GM18517 (cell line): ENCODE measurements at regions not wholly inside any gene's neighbourhood (a gene's known extent, or its start where the extent isn't known, plus 50 kb on each side); places are given as distances from the start of the nearest gene placed in this dataset.

ENCODE experiments used
- ATAC-seq: cut with Tn5 transposase; IDR thresholded peaks from one replicate; pipeline ENCODE4 v1.9.1; 2021; ENCODE audit warnings: mild to moderate bottlenecking, moderate library complexity; ENCODE audit not compliant: unreplicated experiment

DNA sequence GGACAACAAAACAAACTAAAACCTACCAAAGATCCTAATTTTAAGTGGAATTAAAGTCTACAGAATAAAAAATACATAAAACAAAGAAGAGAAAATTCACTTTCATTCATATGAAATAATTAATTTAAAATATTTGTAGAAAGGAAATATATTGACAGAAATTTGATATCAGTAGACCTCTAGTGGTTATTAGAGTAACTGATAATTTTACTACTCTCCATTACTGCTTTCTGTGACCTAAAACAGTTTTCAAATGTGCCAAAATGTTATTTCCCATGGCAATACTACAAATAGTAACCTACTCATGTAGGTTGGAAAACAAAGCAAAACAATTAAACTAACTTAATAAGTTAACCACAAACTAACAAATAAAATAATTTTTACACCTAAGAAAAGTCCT is 147.1 kb downstream of the NOL4 start:
- no peak for ATAC-seq

DNA sequence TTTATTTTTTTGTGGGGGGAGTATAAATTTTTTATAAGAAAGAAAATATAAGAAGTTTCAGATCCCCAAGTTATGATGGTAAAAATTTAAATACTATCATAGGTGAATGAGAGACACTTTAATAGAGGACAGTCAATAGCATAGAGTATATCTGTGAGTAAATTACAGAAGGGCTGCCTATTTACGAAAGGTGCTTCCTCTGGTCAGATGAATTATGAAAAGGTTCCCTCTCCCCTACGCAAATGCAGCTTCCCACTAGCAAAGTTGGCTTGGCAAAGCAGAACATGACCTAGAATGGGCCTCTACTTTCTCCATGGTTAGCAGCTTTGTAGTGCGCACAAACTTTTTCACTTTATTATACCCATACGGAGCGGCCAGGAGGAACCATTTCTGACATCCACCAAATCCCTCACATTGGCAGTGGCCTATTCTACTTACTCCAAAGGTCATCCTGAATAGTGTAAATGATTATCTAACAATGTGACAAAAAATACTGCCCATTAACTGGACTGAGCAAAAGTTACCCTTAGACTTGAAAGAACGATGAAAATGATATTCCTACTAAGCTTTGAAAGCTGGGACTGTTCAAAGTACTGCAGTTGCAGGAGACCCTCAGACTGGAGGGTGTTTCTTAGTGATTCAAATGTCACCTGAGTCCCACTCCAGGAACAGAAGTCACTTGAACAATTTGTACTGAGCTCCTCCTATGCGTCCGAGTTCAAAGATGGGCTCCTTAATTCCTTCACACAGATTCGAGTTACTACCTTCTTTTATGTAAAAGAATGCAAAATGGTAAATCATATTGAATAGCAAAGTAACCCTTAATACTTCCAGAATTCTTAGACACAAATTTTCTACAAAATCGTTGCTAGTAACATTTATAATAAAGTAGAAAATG is 148.5 kb downstream of the NOL4 start:
- no peak for ATAC-seq

DNA sequence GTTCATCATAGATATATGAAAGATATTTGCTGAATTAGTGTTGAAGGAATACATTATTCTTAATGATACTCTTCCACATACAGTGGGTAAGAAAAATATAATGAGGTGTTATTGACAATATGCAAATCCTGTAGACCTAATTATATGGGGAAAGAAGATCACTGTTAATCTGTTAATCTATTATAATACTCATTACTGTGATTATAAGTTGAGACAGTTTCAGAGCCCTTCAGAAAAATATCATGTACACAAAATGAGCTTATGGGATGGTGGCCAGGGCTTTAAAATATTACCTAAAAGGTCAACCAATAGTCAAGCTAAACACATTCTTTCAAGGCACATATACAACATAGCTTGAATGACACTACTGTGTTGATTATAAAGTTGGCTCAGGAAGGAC is 163.5 kb downstream of the NOL4 start:
- no peak for ATAC-seq

GRCh38 chr18:34055227-34055626 is 169.5 kb downstream of the NOL4 start:
- no peak for ATAC-seq

DNA sequence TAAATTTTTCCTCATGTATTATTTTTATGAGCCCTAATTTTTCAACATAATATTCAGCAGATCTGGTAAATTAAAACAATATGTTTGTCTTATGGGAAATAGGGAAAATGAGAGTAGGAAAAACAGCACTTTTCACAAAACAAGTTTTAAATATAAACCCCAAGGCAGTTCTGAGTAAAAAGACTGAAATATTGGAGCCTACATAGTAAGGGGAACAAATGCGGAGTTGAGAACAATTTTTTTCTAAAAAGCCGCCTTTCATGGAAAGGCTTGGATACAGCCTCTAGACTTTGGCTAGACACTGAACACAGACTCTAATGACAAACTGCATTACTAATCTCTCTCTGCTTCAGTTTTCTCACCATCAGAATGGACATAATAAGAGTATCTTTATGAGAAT is 174.1 kb downstream of the NOL4 start:
- no peak for ATAC-seq

GRCh38 chr18:34049511-34049910 is 175.2 kb downstream of the NOL4 start:
- ATAC-seq = no peak

DNA sequence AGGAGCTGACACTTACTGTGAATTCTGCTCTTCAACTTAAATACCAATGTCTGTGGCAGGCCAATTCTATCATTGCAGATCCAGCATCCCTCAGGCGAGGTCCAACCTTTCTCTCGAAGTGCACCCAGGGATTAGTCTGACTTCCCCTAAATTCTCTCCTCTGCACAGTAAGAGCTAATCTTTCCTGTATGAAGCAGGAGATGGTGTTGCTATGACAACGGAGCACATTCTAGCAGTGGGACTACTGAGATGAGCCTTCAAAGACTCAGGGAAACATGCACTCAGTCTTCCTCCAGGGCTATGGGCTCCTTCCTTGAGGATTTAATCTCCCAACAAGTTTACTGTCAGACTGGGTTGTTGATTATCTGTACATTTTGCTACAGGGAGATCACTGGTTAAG is 176.3 kb downstream of the NOL4 start:
- ATAC-seq = no peak

DNA sequence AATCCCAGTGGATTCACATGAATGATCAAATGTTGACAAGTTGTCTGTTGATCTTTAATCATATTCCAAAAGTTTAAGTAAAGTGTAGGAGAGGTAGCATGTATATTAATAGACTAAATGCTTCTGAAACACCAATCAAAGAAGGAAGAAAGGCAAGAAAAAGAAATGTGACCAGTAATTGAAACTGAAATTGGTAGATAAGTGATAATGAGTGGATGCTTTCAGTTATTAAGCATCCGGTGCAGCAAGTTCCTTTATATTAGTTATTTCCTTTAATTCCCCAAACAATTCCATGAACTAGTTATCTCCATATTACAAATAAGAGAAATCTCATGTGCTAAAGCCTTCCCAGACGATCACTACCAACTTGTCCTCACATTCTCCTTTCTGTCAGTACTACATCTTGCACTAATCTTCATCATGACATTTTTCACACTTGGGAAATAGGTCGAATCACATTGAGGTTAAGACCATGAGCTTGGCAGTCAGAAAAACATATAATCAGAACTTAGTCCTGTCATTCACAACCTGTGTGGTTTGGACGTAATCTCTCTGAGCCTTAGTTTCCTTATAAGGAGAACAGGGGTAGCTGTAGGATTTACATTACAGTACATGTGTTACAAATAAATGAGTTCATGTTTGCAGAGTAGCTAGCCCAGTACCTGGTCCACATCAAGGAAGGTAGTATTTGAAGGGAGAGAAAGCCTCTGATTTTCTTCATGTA is 182.1 kb downstream of the NOL4 start:
- no peak for ATAC-seq

- peak; percentile 14 for ATAC-seq
Measured at GRCh38 chr18:34039611-34040010, 185.1 kb downstream of the NOL4 start.

DNA sequence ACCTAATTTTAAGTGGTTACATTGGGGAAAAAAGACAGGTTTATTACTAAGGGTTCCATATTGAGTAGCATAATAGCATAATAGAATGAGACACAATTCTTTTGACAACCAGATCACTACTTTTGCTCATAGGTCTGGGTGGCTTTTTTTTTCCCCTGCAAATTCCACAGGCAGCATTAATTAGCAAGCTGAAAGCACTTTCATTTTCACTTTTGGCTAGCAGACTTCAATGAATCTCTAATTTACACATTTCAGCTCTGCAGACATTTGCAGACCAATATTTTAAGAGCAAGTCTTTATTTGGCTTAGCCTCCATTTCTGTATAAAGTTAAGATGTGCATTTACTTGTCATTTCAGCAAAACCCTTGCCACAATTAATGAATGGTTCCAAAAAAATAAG is 185.5 kb downstream of the NOL4 start:
- ATAC-seq = peak; percentile 70

DNA sequence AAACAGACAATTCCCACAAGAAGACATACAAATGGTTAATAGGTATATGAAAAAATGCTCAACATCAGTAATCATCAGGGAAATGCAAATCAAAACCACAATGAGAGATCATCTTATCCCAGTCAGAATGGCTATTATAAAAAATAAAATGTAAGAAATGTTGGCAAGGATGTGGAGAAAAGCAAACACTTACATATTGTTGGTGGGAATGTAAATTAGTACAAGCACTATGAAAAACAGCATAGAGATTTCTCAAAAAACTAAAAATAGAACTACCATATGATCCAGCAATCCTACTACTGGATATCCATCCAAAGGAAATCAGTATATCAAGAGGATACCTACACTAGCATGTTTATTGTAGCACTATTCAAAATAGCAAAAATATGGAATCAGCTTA is 186.6 kb downstream of the NOL4 start:
- no peak for ATAC-seq

- no peak for ATAC-seq
Measured at GRCh38 chr18:34033968-34034367, 190.7 kb downstream of the NOL4 start.

- ATAC-seq = no peak
Measured at GRCh38 chr18:34031810-34032209, 192.9 kb downstream of the NOL4 start.

DNA sequence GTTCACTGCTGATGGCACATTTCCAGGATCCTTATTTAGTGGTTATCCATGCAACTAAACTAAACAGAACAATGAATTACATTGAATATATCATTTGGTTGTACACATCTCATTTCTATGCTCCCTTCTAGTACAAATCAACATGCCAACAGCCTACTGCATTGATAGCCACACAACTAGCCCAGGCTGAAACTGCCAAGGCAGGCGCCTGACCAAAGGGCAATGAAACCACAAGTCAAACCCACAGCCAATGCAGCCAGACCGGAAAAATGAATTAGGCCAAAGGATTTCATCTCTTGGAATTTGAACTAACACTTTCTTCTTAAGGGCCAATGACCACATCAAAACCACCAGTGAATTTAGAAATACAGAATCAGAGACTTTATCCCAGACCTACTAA is 196.4 kb downstream of the NOL4 start:
- no peak for ATAC-seq

DNA sequence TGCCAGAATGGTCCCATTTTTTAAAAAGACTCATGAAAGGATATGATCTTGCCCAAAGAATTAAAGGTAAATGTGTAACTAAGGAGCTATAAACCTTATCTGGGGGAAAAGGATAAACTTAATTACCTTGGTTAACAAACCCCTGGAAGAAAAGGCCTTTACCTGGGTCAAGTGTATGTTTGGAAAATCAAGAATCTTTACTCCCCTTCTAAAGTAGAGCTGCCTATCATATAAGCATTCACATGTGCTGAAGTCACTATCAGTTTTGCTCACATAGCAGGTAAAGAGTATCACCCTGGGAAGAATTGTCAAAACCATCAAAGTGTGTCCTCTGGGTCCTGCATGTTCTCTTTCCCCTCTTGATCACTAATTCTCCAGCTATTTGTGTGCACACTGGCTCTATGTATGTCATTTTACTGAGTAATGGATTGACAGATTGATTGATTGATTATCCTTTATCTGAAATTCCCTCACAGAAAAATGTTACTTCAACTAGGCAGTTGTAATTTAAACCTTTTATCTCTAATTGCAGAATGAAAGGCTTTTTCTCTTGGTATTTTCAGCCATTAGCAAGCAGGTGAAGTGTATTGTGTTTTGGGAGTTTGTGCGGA is 199.4 kb downstream of the NOL4 start:
- ATAC-seq = no peak

GRCh38 chr18:34023471-34023870 is 201.2 kb downstream of the NOL4 start:
- ATAC-seq = no peak

DNA sequence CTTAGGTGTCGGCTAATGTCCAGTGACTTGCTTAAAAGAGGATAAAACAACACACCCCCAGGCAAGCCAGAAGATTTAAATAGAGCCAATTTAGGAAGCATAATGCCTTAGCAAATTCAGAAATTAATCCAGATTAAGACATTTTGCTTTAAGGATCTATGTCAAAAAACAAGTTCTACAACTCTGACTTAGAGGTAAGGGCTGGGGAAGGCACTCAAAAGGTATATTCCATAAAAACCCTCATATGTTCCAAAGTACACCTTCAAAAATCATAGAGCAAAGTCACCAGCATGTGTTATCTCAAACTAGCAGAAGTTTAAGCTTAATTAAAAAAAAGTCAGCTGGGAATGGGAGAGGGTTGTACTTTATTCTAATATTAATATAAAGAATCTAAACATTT is 206.4 kb downstream of the NOL4 start:
- no peak for ATAC-seq

GRCh38 chr18:34003687-34004086 is 221.0 kb downstream of the NOL4 start:
- ATAC-seq = no peak

DNA sequence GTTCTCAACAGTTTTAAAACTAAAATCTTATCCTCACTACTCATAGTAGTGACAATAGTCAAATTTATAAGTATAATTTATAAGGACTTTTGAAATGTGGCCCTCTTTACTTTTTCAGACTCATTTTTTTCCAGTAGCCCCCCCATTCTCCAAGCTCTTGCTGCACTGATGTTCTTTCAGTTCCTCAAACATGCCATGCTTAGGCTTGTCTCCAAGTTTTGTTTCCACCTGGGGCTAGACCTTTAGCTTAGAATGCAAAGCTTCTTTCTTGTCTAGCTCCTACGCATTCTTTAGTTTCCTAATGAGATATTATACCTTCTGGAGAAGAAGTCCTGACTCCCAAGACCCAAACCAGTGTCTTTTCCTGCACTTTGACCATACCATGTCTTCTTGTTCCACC is 222.6 kb downstream of the NOL4 start:
- no peak for ATAC-seq

- ATAC-seq = no peak
Measured at GRCh38 chr18:34001376-34001775, 223.3 kb downstream of the NOL4 start.

- no peak for ATAC-seq
Measured at GRCh38 chr18:33987206-33987605, 237.5 kb downstream of the NOL4 start.

DNA sequence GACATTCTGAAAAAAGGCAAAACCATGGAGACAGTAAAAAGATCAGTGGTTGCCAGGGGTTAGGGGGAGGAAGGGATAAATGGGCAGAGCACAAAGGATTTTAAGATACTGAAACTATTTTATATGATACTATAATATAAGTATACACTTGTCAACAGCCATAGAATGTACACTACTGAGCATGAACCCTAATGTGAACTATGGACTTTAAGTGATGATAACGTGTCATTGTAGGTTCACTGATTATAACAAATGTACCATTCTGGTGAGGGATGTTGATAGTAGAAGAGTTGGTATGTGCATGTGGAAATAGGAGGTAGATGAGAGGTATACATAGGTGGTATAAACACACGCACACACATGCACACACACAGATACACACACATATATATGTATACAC is 241.6 kb downstream of the NOL4 start:
- no peak for ATAC-seq
